ENCODE measurements at regions not wholly inside any gene's neighbourhood (a gene's known extent, or its start where the extent isn't known, plus 50 kb on each side); places are given as distances from the start of the nearest gene placed in this dataset.

- no CpG with 5 or more reads among the region's 3 CpGs for WGBS, 2 donors (ENCODE audit: extremely low coverage in 2 of 2, insufficient read length in 2 of 2, insufficient replicate concordance in 1 of 2)
These were observed 428.1 kb upstream of the DPH6 start for GRCh38 chr15:35974052-35974451.

GRCh38 chr15:35975941-35976340 lies 430.0 kb upstream of the DPH6 start:
- Histone ChIP-seq H3K18ac (ENCODE audit: low read length) (no peak overlapping the region), H3K4me2 (ENCODE audit: insufficient read depth, low read length, poor library complexity, severe bottlenecking) (no peak overlapping the region), H3K4me1 (ENCODE audit: control insufficient read depth in 2 of 2, insufficient read depth in 1 of 2, low read depth in 1 of 2, low read length in 2 of 2) (no peaks in the 10 kb centered on the region), H3K23ac (ENCODE audit: low read depth, low read length, poor library complexity) (no peak overlapping the region), H2AK5ac (ENCODE audit: low read depth, low read length) (no peak overlapping the region), H3K9me3 (replicated peaks in 1 of 2; ENCODE audit: control insufficient read depth in 2 of 2, insufficient read depth in 1 of 2, low read depth in 1 of 2, low read length in 2 of 2) (no peaks in the 10 kb centered on the region), H4K8ac (ENCODE audit: low read depth, low read length) (no peak overlapping the region), H2BK5ac (ENCODE audit: low read length) (no peak overlapping the region), H3K9ac (ENCODE audit: low read depth, low read length, poor library complexity) (no peak overlapping the region), H4K91ac (ENCODE audit: low read depth, low read length, poor library complexity) (no peak overlapping the region), H3K36me3 (replicated peaks in 1 of 2; ENCODE audit: control insufficient read depth in 2 of 2, insufficient read depth in 2 of 2, low read length in 2 of 2) (no peaks in the 10 kb centered on the region), H3K27me3 (ENCODE audit: control insufficient read depth in 3 of 3, insufficient read depth in 3 of 3, low read depth in 1 of 3, low read length in 3 of 3) (no peaks in the 10 kb centered on the region), H3K4me3 (ENCODE audit: low read length in 2 of 2) (no peak overlapping the region), H3K79me1 (ENCODE audit: low read depth, low read length) (no peaks in the 10 kb centered on the region), H2BK120ac (ENCODE audit: low read depth, low read length) (no peak overlapping the region), H3K27ac (replicated peaks; ENCODE audit: low read length) (no peak overlapping the region), H3K14ac (ENCODE audit: low read length) (no peak overlapping the region), H2BK15ac (ENCODE audit: low read length) (no peak overlapping the region), H3K4ac (ENCODE audit: low read length) (no peak overlapping the region), H2AFZ (ENCODE audit: low read length) (no peak overlapping the region), H2BK12ac (ENCODE audit: low read length) (no peak overlapping the region)
- no CpG with 5 or more reads among the region's 4 CpGs for WGBS, 2 donors (ENCODE audit: extremely low coverage in 2 of 2, insufficient read length in 2 of 2, insufficient replicate concordance in 1 of 2)
- no peak for DNase-seq (ENCODE audit: low spot score)

More at GRCh38 chr15:35974052-35974451, 428.1 kb upstream of the DPH6 start:
- Histone ChIP-seq H3K27ac (replicated peaks; ENCODE audit: low read length) (no peak overlapping the region), H3K9ac (ENCODE audit: low read depth, low read length, poor library complexity) (no peak overlapping the region), H2AFZ (ENCODE audit: low read length) (no peak overlapping the region), H3K79me1 (ENCODE audit: low read depth, low read length) (no peaks in the 10 kb centered on the region), H3K4me2 (ENCODE audit: insufficient read depth, low read length, poor library complexity, severe bottlenecking) (no peak overlapping the region), H2BK12ac (ENCODE audit: low read length) (no peak overlapping the region), H3K9me3 (replicated peaks in 1 of 2; ENCODE audit: control insufficient read depth in 2 of 2, insufficient read depth in 1 of 2, low read depth in 1 of 2, low read length in 2 of 2) (no peaks in the 10 kb centered on the region), H3K4me3 (ENCODE audit: low read length in 2 of 2) (no peak overlapping the region), H3K23ac (ENCODE audit: low read depth, low read length, poor library complexity) (no peak overlapping the region), H2BK120ac (ENCODE audit: low read depth, low read length) (no peak overlapping the region), H3K27me3 (ENCODE audit: control insufficient read depth in 3 of 3, insufficient read depth in 3 of 3, low read depth in 1 of 3, low read length in 3 of 3) (no peaks in the 10 kb centered on the region), H3K18ac (ENCODE audit: low read length) (no peak overlapping the region), H3K4me1 (ENCODE audit: control insufficient read depth in 2 of 2, insufficient read depth in 1 of 2, low read depth in 1 of 2, low read length in 2 of 2) (no peaks in the 10 kb centered on the region), H4K8ac (ENCODE audit: low read depth, low read length) (no peak overlapping the region), H4K91ac (ENCODE audit: low read depth, low read length, poor library complexity) (no peak overlapping the region), H3K14ac (ENCODE audit: low read length) (no peak overlapping the region), H3K36me3 (replicated peaks in 1 of 2; ENCODE audit: control insufficient read depth in 2 of 2, insufficient read depth in 2 of 2, low read length in 2 of 2) (no peaks in the 10 kb centered on the region), H2BK5ac (ENCODE audit: low read length) (no peak overlapping the region), H3K4ac (ENCODE audit: low read length) (no peak overlapping the region), H2AK5ac (ENCODE audit: low read depth, low read length) (no peak overlapping the region), H2BK15ac (ENCODE audit: low read length) (no peak overlapping the region)
- DNase-seq (ENCODE audit: low spot score) = no peak

GRCh38 chr15:35979608-35980007 lies 433.6 kb upstream of the DPH6 start:
- H3K27me3 ChIP-seq (ENCODE audit: control insufficient read depth in 3 of 3, insufficient read depth in 3 of 3, low read depth in 1 of 3, low read length in 3 of 3) = no peaks in the 10 kb centered on the region
- no peak overlapping the region for H2BK5ac ChIP-seq (ENCODE audit: low read length)
- no peak for DNase-seq (ENCODE audit: low spot score)
- no peak overlapping the region for H3K18ac ChIP-seq (ENCODE audit: low read length)
- H3K4me2 ChIP-seq (ENCODE audit: insufficient read depth, low read length, poor library complexity, severe bottlenecking) = no peak overlapping the region
- no peak overlapping the region for H3K9ac ChIP-seq (ENCODE audit: low read depth, low read length, poor library complexity)
- H2AK5ac ChIP-seq (ENCODE audit: low read depth, low read length) = no peak overlapping the region
- H3K79me1 ChIP-seq (ENCODE audit: low read depth, low read length) = no peaks in the 10 kb centered on the region
- no peaks in the 10 kb centered on the region for H3K9me3 ChIP-seq (replicated peaks in 1 of 2; ENCODE audit: control insufficient read depth in 2 of 2, insufficient read depth in 1 of 2, low read depth in 1 of 2, low read length in 2 of 2)
- H3K14ac ChIP-seq (ENCODE audit: low read length) = no peak overlapping the region
- H2BK15ac ChIP-seq (ENCODE audit: low read length) = no peak overlapping the region
- no peaks in the 10 kb centered on the region for H3K36me3 ChIP-seq (replicated peaks in 1 of 2; ENCODE audit: control insufficient read depth in 2 of 2, insufficient read depth in 2 of 2, low read length in 2 of 2)
- no peak overlapping the region for H4K8ac ChIP-seq (ENCODE audit: low read depth, low read length)
- H2AFZ ChIP-seq (ENCODE audit: low read length) = peak overlapping the region; percentile 29
- H2BK12ac ChIP-seq (ENCODE audit: low read length) = no peak overlapping the region
- no peak overlapping the region for H3K4me3 ChIP-seq (ENCODE audit: low read length in 2 of 2)
- no peak overlapping the region for H2BK120ac ChIP-seq (ENCODE audit: low read depth, low read length)
- H3K27ac ChIP-seq (replicated peaks; ENCODE audit: low read length) = no peak overlapping the region
- no peak overlapping the region for H4K91ac ChIP-seq (ENCODE audit: low read depth, low read length, poor library complexity)
- no peak overlapping the region for H3K23ac ChIP-seq (ENCODE audit: low read depth, low read length, poor library complexity)
- no peak overlapping the region for H3K4ac ChIP-seq (ENCODE audit: low read length)
- no peaks in the 10 kb centered on the region for H3K4me1 ChIP-seq (ENCODE audit: control insufficient read depth in 2 of 2, insufficient read depth in 1 of 2, low read depth in 1 of 2, low read length in 2 of 2)
- WGBS, 2 donors (ENCODE audit: extremely low coverage in 2 of 2, insufficient read length in 2 of 2, insufficient replicate concordance in 1 of 2) = no CpG with 5 or more reads among the region's 2 CpGs

- no peaks in the 10 kb centered on the region for H3K9me3 ChIP-seq (replicated peaks in 1 of 2; ENCODE audit: control insufficient read depth in 2 of 2, insufficient read depth in 1 of 2, low read depth in 1 of 2, low read length in 2 of 2)
These were observed 434.8 kb upstream of the DPH6 start for GRCh38 chr15:35980719-35981118.

More at GRCh38 chr15:35980719-35981118, 434.8 kb upstream of the DPH6 start:
- no peak overlapping the region for H3K4me3 ChIP-seq (ENCODE audit: low read length in 2 of 2)
- H3K14ac ChIP-seq (ENCODE audit: low read length) = no peak overlapping the region
- no peak overlapping the region for H3K27ac ChIP-seq (replicated peaks; ENCODE audit: low read length)
- DNase-seq (ENCODE audit: low spot score) = no peak
- H3K4me2 ChIP-seq (ENCODE audit: insufficient read depth, low read length, poor library complexity, severe bottlenecking) = no peak overlapping the region
- no peaks in the 10 kb centered on the region for H3K36me3 ChIP-seq (replicated peaks in 1 of 2; ENCODE audit: control insufficient read depth in 2 of 2, insufficient read depth in 2 of 2, low read length in 2 of 2)
- H3K27me3 ChIP-seq (ENCODE audit: control insufficient read depth in 3 of 3, insufficient read depth in 3 of 3, low read depth in 1 of 3, low read length in 3 of 3) = no peaks in the 10 kb centered on the region
- no peak overlapping the region for H3K18ac ChIP-seq (ENCODE audit: low read length)
- no peak overlapping the region for H4K8ac ChIP-seq (ENCODE audit: low read depth, low read length)
- no peak overlapping the region for H3K9ac ChIP-seq (ENCODE audit: low read depth, low read length, poor library complexity)
- H3K23ac ChIP-seq (ENCODE audit: low read depth, low read length, poor library complexity) = no peak overlapping the region
- H4K91ac ChIP-seq (ENCODE audit: low read depth, low read length, poor library complexity) = no peak overlapping the region
- no peak overlapping the region for H2BK5ac ChIP-seq (ENCODE audit: low read length)
- H2BK15ac ChIP-seq (ENCODE audit: low read length) = no peak overlapping the region
- no peak overlapping the region for H2BK12ac ChIP-seq (ENCODE audit: low read length)
- H3K4me1 ChIP-seq (ENCODE audit: control insufficient read depth in 2 of 2, insufficient read depth in 1 of 2, low read depth in 1 of 2, low read length in 2 of 2) = no peaks in the 10 kb centered on the region
- H3K79me1 ChIP-seq (ENCODE audit: low read depth, low read length) = no peaks in the 10 kb centered on the region
- no peak overlapping the region for H3K4ac ChIP-seq (ENCODE audit: low read length)
- H2BK120ac ChIP-seq (ENCODE audit: low read depth, low read length) = no peak overlapping the region
- H2AFZ ChIP-seq (ENCODE audit: low read length) = no peak overlapping the region
- no peak overlapping the region for H2AK5ac ChIP-seq (ENCODE audit: low read depth, low read length)
